Activated CD8-positive, alpha-beta T cell treated with anti-CD3 and anti-CD28 coated beads for 36 hours (primary cell): ENCODE measurements at regions not wholly inside any gene's neighbourhood (a gene's known extent, or its start where the extent isn't known, plus 50 kb on each side); places are given as distances from the start of the nearest gene placed in this dataset.
"Not testable (repeated sequence)": the region's sequence is repeated elsewhere in the genome, so short reads cannot be mapped to it uniquely, and the experiment has no call there.

Source experiments
- ATAC-seq: fragments of 200-7000 bp; cut with Tn5 transposase; one replicate; pipeline ENCODE4 v1.10.0; 2021; ENCODE audit warnings: mild to moderate bottlenecking, moderate library complexity
- CTCF ChIA-PET: fragments of 350-600 bp; sonication (Branson Sonifier 250); formaldehyde crosslinking; loops from one replicate; lab custom pipeline; 2021; ENCODE audit warnings: antibody characterized with exemption; lab: Charles Lee
- POLR2A ChIA-PET: fragments of 350-600 bp; sonication (Branson Sonifier 250); formaldehyde crosslinking; loops from one replicate; lab custom pipeline; 2021; ENCODE audit warnings: antibody characterized with exemption; lab: Charles Lee
- DNase-seq: peaks from one replicate; pipeline ENCODE4 v3.0.0-alpha.2; 2020
- H3K27ac Mint-ChIP-seq: one replicate; pipeline ENCODE4 v1.8.0; 2021; ENCODE audit warnings: mild to moderate bottlenecking, mixed read lengths
- H3K27me3 Mint-ChIP-seq: one replicate; pipeline ENCODE4 v1.8.0; 2021; ENCODE audit warnings: mixed read lengths
- H3K36me3 Mint-ChIP-seq: one replicate; pipeline ENCODE4 v1.8.0; 2021; ENCODE audit warnings: low read depth, mixed read lengths
- H3K4me1 Mint-ChIP-seq: one replicate; pipeline ENCODE4 v1.8.0; 2021; ENCODE audit warnings: low read depth, mixed read lengths
- H3K4me3 Mint-ChIP-seq: one replicate; pipeline ENCODE4 v1.8.0; 2021; ENCODE audit warnings: mild to moderate bottlenecking, moderate library complexity, mixed read lengths
- H3K9me3 Mint-ChIP-seq: one replicate; pipeline ENCODE4 v1.8.0; 2021; ENCODE audit warnings: mixed read lengths
- CTCF ChIP-seq: fragments of 200-600 bp; IDR thresholded peaks from one replicate; pipeline ENCODE4 v1.8.0; 2022; ENCODE audit warnings: antibody characterized with exemption, mild to moderate bottlenecking
- intact Hi-C: fragments of 100-400 bp; cut with micrococcal nuclease; formaldehyde crosslinking; loops from one replicate; pipeline ENCODE4 v1.10.0; 2022

- CTCF ChIA-PET, result no interaction called here
- POLR2A ChIA-PET, result no interaction called here
- H3K27ac Mint-ChIP-seq, result no peak overlapping the region
- ATAC-seq (no peak), DNase-seq (no peak)
- no peak overlapping the region for H3K4me3 Mint-ChIP-seq
- H3K27me3 Mint-ChIP-seq, result no peaks in the 10 kb centered on the region
- no peaks in the 10 kb centered on the region for H3K36me3 Mint-ChIP-seq
- TF ChIP-seq CTCF, result no peak
- intact Hi-C loops, result no loop called here
- H3K9me3 Mint-ChIP-seq, result peaks cover 21% of the 10 kb centered on the region
- H3K4me1 Mint-ChIP-seq, result no peaks in the 10 kb centered on the region
These were observed 1510.3 kb downstream of the PCDH9 start for GRCh38 chr13:65719831-65720230.

DNA sequence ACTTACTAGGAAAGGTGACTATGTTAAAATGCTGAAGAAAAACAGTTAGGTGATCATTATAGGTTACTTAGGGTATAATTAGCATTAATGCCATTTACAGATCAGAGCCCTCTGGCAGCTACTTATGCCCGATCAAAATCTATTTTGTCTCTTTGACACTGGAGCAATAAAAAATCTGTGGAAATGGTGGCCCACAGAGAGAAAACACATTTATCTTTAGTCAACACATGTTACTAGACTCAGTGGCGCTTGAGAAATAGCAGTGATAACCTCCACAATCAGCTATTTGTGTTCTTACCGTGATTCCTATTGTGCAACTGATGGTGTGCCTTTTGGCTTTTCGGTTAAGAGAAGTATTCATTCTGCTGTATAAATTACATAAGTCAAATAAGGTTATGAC, 1519.6 kb downstream of the PCDH9 start:
- H3K36me3 Mint-ChIP-seq, result no peaks in the 10 kb centered on the region
- no peak for ATAC-seq
- TF ChIP-seq CTCF, result no peak
- POLR2A ChIA-PET, result no interaction called here
- peaks cover 11% of the 10 kb centered on the region for H3K9me3 Mint-ChIP-seq
- no peaks in the 10 kb centered on the region for H3K4me1 Mint-ChIP-seq
- CTCF ChIA-PET, result no interaction called here
- intact Hi-C loops, result no loop called here
- H3K4me3 Mint-ChIP-seq, result no peak overlapping the region
- no peak overlapping the region for H3K27ac Mint-ChIP-seq
- no peaks in the 10 kb centered on the region for H3K27me3 Mint-ChIP-seq
- DNase-seq, result no peak

- H3K27me3 Mint-ChIP-seq, result no peaks in the 10 kb centered on the region
- ChIA-PET CTCF (no interaction called here), POLR2A (no interaction called here)
- H3K4me1 Mint-ChIP-seq, result no peaks in the 10 kb centered on the region
- ATAC-seq (no peak), DNase-seq (no peak)
- peaks cover 6% of the 10 kb centered on the region for H3K9me3 Mint-ChIP-seq
- H3K27ac Mint-ChIP-seq, result no peak overlapping the region
- no peak for TF ChIP-seq CTCF
- no peaks in the 10 kb centered on the region for H3K36me3 Mint-ChIP-seq
- H3K4me3 Mint-ChIP-seq, result no peak overlapping the region
- intact Hi-C loops, result no loop called here
These were observed 1532.3 kb downstream of the PCDH9 start for GRCh38 chr13:65697843-65698242.

DNA sequence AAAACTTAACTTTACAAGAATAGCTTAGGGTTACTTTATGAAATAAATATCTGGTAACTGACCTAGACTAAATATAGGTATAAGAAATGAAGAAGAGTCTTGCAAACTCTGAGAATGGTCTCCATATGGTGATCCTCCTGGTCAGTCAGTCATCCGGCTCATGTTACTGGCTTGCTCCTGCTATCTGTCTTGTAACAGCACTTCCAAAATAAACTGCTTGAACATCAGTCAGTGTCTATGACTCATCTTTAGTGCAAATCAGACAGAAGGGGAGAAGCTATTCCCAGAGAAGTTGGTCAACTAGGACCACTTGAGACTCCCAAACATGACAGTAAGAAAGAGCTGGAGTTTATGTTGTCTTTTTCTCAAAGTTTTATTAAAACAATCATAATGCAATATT, 1550.9 kb downstream of the PCDH9 start:
- Mint-ChIP-seq H3K4me1 (no peaks in the 10 kb centered on the region), H3K27me3 (no peaks in the 10 kb centered on the region), H3K4me3 (no peak overlapping the region), H3K36me3 (no peaks in the 10 kb centered on the region), H3K9me3 (peaks cover 2% of the 10 kb centered on the region), H3K27ac (no peak overlapping the region)
- no peak for DNase-seq
- ChIA-PET CTCF (interaction anchor here (1.4 kb wide), 1 partner anchor 9 kb away, joined by 3 read pairs; no protein-coding TSS in a partner anchor), POLR2A (no interaction called here)
- intact Hi-C loops, result no loop called here
- no peak for ATAC-seq
- no peak for TF ChIP-seq CTCF

DNA sequence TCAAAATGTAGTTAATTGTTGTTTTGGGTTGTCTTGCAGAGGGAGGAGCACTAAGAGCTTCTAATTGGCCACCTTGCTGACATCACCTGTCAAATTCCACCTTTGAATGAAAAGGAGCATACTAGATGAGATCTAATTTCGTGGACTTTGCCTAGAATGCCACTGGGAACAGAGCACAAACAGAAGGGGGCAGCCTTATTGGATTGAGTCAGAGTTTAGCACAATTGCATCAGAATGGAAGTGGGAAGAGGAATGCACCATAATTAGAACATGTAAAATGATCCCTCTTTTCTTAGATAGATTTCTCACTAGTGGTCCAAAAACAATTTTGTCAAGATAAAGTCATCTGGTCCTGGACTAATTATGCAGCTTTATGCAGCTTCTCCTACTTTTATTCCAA, 1552.2 kb downstream of the PCDH9 start:
- ATAC-seq (no peak), DNase-seq (no peak)
- no peaks in the 10 kb centered on the region for H3K27me3 Mint-ChIP-seq
- H3K36me3 Mint-ChIP-seq, result no peaks in the 10 kb centered on the region
- ChIA-PET CTCF (no interaction called here), POLR2A (interaction anchor here (0.6 kb wide), 1 partner anchor 57 kb away, joined by 3 read pairs; no protein-coding TSS in a partner anchor)
- H3K4me1 Mint-ChIP-seq, result no peaks in the 10 kb centered on the region
- H3K4me3 Mint-ChIP-seq, result no peak overlapping the region
- H3K27ac Mint-ChIP-seq, result no peak overlapping the region
- peaks cover 5% of the 10 kb centered on the region for H3K9me3 Mint-ChIP-seq
- TF ChIP-seq CTCF, result no peak
- intact Hi-C loops, result no loop called here

DNA sequence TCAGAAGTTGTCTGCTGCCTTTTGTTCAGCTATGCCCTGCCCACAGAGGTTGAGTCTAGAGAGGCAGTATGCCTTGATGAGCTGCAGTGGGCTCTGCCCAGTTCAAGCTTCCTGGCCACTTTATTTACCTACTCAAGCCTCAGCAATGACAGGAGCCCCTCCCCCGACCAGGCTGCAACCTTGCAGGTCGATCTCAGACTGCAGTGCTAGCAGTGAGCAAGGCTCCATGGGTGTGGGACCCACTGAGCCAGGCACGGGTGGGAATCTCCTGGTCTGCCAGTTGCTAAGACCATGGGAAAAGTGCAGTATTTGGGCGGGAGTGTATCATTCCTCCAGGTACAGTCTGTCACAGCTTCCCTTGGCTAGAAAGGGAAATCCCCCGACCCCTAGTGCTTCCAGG, 1554.8 kb downstream of the PCDH9 start:
- H3K27me3 Mint-ChIP-seq, H3K4me3 Mint-ChIP-seq, H3K36me3 Mint-ChIP-seq, ATAC-seq, CTCF ChIA-PET, DNase-seq, H3K4me1 Mint-ChIP-seq, POLR2A ChIA-PET, intact Hi-C loops, H3K27ac Mint-ChIP-seq: not testable (repeated sequence)
- H3K9me3 Mint-ChIP-seq, result peaks cover 21% of the 10 kb centered on the region
